ENCODE measurements at regions not wholly inside any gene's neighbourhood (a gene's known extent, or its start where the extent isn't known, plus 50 kb on each side); places are given as distances from the start of the nearest gene placed in this dataset.

DNA sequence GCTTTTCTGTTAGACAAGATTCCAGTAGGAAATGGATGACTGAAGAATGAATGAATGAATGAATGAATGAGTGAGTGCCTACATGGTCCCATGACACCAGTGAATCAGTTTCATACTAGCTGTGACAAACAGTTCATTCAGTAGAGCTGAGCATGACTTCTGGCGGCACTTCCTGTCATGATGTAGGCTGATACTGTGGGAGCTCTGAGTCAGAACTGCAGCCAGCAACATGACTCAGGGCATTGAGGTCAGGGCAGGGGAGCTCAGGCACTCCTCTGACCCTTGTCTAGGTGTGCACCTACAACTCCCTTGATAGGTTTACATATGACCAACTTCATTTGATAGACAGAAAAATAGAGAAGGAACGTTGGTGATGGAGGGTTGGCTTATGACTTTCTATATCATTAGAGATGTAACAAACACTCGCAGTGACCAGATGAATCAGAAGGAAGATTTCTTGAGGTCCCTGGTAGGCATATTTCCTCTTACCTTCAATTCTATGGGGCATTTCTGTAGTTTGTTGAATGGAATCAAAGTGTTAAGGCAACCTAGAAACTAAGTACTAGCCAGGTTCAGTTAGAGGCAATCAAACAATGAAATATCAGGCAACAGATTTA lies 139.3 kb upstream of the ARHGAP5 start:
- TF ChIP-seq RAD21 (IDR thresholded peaks at IDR 0.05; ENCODE audit: low read length) = no peak
- TF ChIP-seq RCOR1 (IDR thresholded peaks at IDR 0.05; ENCODE audit: low read length) = no peak
- TF ChIP-seq, protein P1, sequence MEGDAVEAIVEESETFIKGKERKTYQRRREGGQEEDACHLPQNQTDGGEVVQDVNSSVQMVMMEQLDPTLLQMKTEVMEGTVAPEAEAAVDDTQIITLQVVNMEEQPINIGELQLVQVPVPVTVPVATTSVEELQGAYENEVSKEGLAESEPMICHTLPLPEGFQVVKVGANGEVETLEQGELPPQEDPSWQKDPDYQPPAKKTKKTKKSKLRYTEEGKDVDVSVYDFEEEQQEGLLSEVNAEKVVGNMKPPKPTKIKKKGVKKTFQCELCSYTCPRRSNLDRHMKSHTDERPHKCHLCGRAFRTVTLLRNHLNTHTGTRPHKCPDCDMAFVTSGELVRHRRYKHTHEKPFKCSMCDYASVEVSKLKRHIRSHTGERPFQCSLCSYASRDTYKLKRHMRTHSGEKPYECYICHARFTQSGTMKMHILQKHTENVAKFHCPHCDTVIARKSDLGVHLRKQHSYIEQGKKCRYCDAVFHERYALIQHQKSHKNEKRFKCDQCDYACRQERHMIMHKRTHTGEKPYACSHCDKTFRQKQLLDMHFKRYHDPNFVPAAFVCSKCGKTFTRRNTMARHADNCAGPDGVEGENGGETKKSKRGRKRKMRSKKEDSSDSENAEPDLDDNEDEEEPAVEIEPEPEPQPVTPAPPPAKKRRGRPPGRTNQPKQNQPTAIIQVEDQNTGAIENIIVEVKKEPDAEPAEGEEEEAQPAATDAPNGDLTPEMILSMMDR (IDR thresholded peaks at IDR 0.05) = no peak
- no peak for TF ChIP-seq TAF1 (IDR thresholded peaks at IDR 0.05; ENCODE audit: borderline replicate concordance, low read depth, low read length)
- no peak for TF ChIP-seq GABPA (IDR thresholded peaks at IDR 0.05; ENCODE audit: low read depth)
